GM23248 (cell line): ENCODE measurements at regions not wholly inside any gene's neighbourhood (a gene's known extent, or its start where the extent isn't known, plus 50 kb on each side); places are given as distances from the start of the nearest gene placed in this dataset.

Experiments used
- EZH2 ChIP-seq: fragments of 200-600 bp; sonication (generic); IDR thresholded peaks from 2 replicates; pipeline ENCODE4 v1.6.1; 2018; ENCODE audit warnings: antibody characterized with exemption, mild to moderate bottlenecking; ENCODE audit not compliant: insufficient read depth, poor library complexity, severe bottlenecking
- EZH2phosphoT487 ChIP-seq: fragments of 200-600 bp; sonication (generic); IDR thresholded peaks from 2 replicates; pipeline ENCODE4 v1.6.1; 2018; ENCODE audit warnings: antibody characterized with exemption, moderate library complexity, mild to moderate bottlenecking, low read depth; ENCODE audit not compliant: insufficient read depth

GRCh38 chr6:5827056-5827904 lies 179.4 kb downstream of the NRN1 start:
- no peak for TF ChIP-seq EZH2
- no peak for TF ChIP-seq EZH2phosphoT487
